ENCODE measurements at regions not wholly inside any gene's neighbourhood (a gene's known extent, or its start where the extent isn't known, plus 50 kb on each side); places are given as distances from the start of the nearest gene placed in this dataset.
A peak's percentile ranks its signal among the peaks of the same experiment; 100 is the strongest.
"Not testable (repeated sequence)": the region's sequence is repeated elsewhere in the genome, so short reads cannot be mapped to it uniquely, and the experiment has no call there.

GRCh38 chr21:14040386-14040785 lies 170.4 kb downstream of the LIPI start:
- H3K4me1 Mint-ChIP-seq, result no peaks in the 10 kb centered on the region
- no peaks in the 10 kb centered on the region for H3K9me3 Mint-ChIP-seq
- Histone ChIP-seq H3K27me3 (ENCODE audit: insufficient read depth, low read length, poor library complexity, severe bottlenecking) (no peaks in the 10 kb centered on the region), H3K36me3 (ENCODE audit: insufficient read depth, low read length) (no peaks in the 10 kb centered on the region), H3K9me3 (ENCODE audit: low read length) (no peaks in the 10 kb centered on the region), H3K4me3 (ENCODE audit: low read length) (no peak overlapping the region), H3K27ac (ENCODE audit: low read depth, low read length) (no peak overlapping the region), H3K4me1 (ENCODE audit: insufficient read depth, low read length) (no peaks in the 10 kb centered on the region)
- H3K27me3 Mint-ChIP-seq, result no peaks in the 10 kb centered on the region
- CTCF ChIA-PET, result no interaction called here
- H3K36me3 Mint-ChIP-seq, result peaks cover 0 to 2% (median 0%) of the 10 kb centered on the region in 3 donors
- POLR2A ChIA-PET, result no interaction called here
- H3K4me3 Mint-ChIP-seq, result no peak overlapping the region
- no peak for DNase-seq
- no peak overlapping the region for H3K27ac Mint-ChIP-seq

- Mint-ChIP-seq H3K27ac (peak overlapping the region in 2 of 8 donors; percentile 15 to 55), H3K4me3 (peak overlapping the region in 2 of 7 donors; percentile 12 to 82), H3K4me1 (peaks cover 6 to 19% (median 13%) of the 10 kb centered on the region in 3 donors)
- H3K4me3 ChIP-seq (ENCODE audit: low read length); H3K9me3 ChIP-seq (ENCODE audit: low read length); CTCF ChIA-PET; H3K27me3 ChIP-seq (ENCODE audit: insufficient read depth, low read length, poor library complexity, severe bottlenecking); H3K27ac ChIP-seq (ENCODE audit: low read depth, low read length); POLR2A ChIA-PET; H3K9me3 Mint-ChIP-seq; H3K27me3 Mint-ChIP-seq; H3K4me1 ChIP-seq (ENCODE audit: insufficient read depth, low read length); DNase-seq; H3K36me3 ChIP-seq (ENCODE audit: insufficient read depth, low read length); H3K36me3 Mint-ChIP-seq: not testable (repeated sequence)
These were observed 182.1 kb downstream of the LIPI start for GRCh38 chr21:14028619-14029018.

DNA sequence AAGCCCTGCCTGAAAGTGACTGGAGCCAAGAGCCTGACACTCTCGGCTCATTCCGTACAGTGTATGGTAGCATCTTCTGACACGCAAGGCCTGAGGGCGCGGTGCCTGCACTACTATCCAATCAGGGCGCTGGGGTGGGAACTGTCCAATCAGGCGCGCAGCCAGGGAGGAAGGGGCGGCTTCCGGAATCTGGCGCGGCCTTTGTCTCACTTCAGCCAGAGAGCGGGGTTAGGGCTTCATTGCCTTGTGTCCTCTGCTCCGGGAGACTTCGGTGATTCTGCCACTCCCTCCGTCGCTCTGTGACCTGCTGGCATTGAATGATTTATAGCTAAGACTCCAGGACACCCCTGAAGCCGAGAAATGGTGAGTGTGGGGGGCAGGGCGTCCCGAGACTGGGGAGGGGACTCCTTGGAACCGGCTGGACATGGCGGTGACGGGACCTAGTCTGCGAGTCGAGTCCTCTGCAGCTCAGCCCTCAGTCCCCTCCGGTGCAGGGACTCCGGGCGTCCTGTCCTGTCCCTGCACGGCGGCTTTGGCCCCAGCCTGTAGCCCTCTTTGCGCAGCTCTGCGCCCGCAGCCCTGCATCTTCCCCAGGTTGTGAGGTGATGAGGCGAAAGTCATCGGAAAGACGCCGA lies 183.4 kb downstream of the LIPI start:
- H3K27ac Mint-ChIP-seq, result peak overlapping the region in 7 of 8 donors; percentile 54 to 90 (median 84)
- H3K4me1 ChIP-seq (ENCODE audit: insufficient read depth, low read length); CTCF ChIA-PET; H3K27me3 Mint-ChIP-seq; H3K9me3 ChIP-seq (ENCODE audit: low read length); H3K27me3 ChIP-seq (ENCODE audit: insufficient read depth, low read length, poor library complexity, severe bottlenecking); POLR2A ChIA-PET; H3K9me3 Mint-ChIP-seq; H3K36me3 ChIP-seq (ENCODE audit: insufficient read depth, low read length); H3K27ac ChIP-seq (ENCODE audit: low read depth, low read length); H3K36me3 Mint-ChIP-seq: not testable (repeated sequence)
- H3K4me3 ChIP-seq (ENCODE audit: low read length), result peak overlapping the region; percentile 58
- peak overlapping the region; percentile 82 to 96 (median 88) for H3K4me3 Mint-ChIP-seq
- peak; percentile 71 to 89 (median 81) for DNase-seq
- H3K4me1 Mint-ChIP-seq, result peaks cover 6 to 19% (median 13%) of the 10 kb centered on the region in 3 donors

- H3K4me1 ChIP-seq (ENCODE audit: insufficient read depth, low read length); DNase-seq; H3K36me3 ChIP-seq (ENCODE audit: insufficient read depth, low read length); H3K4me3 ChIP-seq (ENCODE audit: low read length); H3K4me3 Mint-ChIP-seq; H3K9me3 ChIP-seq (ENCODE audit: low read length); H3K36me3 Mint-ChIP-seq; H3K9me3 Mint-ChIP-seq; CTCF ChIA-PET; H3K27me3 ChIP-seq (ENCODE audit: insufficient read depth, low read length, poor library complexity, severe bottlenecking); H3K27me3 Mint-ChIP-seq; POLR2A ChIA-PET; H3K4me1 Mint-ChIP-seq; H3K27ac ChIP-seq (ENCODE audit: low read depth, low read length): not testable (repeated sequence)
- H3K27ac Mint-ChIP-seq, result peak overlapping the region in 1 of 8 donors; percentile 43
These were observed 190.6 kb downstream of the LIPI start for GRCh38 chr21:14020108-14020507.

DNA sequence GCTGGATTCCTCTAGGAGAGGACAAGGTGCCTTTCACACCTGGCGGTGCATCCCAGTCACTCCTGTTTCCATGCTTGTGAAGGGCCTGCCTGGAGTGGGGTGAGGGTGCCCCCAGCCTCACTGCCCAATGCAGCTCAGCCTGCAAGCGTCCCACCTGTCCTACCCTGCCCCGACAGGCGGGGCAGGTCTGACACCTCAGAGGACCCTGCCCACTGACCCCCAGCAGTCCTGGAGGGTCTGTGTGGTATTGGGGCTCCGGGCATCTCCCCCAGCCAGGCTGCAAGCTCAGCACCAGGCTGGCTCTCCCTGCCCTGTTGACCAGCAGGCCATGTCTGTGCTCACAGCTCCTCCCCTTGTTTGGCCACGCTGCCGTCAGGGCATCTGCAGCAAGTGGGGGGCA lies 194.9 kb downstream of the LIPI start:
- H3K4me3 ChIP-seq (ENCODE audit: low read length); DNase-seq; POLR2A ChIA-PET; H3K9me3 ChIP-seq (ENCODE audit: low read length); H3K36me3 ChIP-seq (ENCODE audit: insufficient read depth, low read length); H3K9me3 Mint-ChIP-seq; H3K4me3 Mint-ChIP-seq; H3K4me1 ChIP-seq (ENCODE audit: insufficient read depth, low read length); CTCF ChIA-PET; H3K27me3 Mint-ChIP-seq; H3K27ac Mint-ChIP-seq; H3K27ac ChIP-seq (ENCODE audit: low read depth, low read length); H3K27me3 ChIP-seq (ENCODE audit: insufficient read depth, low read length, poor library complexity, severe bottlenecking); H3K4me1 Mint-ChIP-seq; H3K36me3 Mint-ChIP-seq: not testable (repeated sequence)

DNA sequence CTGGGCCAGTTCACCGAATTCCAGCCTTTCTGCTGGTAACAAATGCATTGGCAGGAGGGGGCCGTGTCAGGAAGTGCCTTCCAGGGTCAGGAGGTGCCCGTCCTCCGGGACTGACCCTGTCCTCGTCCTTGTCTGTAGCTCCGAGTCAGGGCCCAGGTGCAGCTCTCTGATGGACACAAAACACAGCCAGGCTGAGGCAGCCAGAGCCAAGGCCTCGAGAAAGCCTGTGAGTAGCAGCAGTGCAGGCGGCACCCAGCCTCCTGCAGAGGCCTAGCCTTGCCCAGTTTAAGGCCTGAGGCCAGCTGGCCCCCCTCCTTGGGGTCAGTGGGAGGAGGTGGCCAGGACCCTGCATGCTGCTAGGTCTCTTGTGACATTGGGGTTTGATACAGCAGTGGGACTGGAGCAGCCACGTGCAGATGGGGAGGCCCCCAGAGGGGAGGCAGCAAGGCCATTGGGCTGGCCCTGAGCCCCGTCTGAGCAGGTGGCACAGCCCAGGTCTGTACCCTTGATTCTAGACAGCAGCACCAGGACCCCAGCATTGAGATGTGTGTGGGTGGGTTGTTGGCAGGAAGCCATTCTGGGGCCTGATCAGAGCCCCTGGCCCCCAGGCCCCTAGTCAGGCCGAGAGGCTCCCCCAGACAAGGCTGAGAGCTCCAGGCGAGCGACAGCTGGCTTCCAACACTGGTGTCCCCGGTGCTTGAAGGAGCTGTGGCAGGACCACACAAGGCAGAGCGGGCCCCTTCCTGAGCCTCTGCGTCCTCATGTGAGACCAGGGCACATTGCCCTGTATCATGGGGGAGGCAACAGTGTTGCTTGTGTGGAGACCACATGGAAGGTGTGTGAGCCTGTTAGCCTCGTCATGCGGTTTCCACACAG lies 196.9 kb downstream of the LIPI start:
- H3K4me1 Mint-ChIP-seq; DNase-seq; H3K27me3 Mint-ChIP-seq; POLR2A ChIA-PET; H3K4me3 ChIP-seq (ENCODE audit: low read length); H3K9me3 Mint-ChIP-seq; H3K27me3 ChIP-seq (ENCODE audit: insufficient read depth, low read length, poor library complexity, severe bottlenecking); H3K36me3 Mint-ChIP-seq; H3K27ac ChIP-seq (ENCODE audit: low read depth, low read length); H3K36me3 ChIP-seq (ENCODE audit: insufficient read depth, low read length); H3K4me1 ChIP-seq (ENCODE audit: insufficient read depth, low read length); CTCF ChIA-PET; H3K27ac Mint-ChIP-seq; H3K4me3 Mint-ChIP-seq; H3K9me3 ChIP-seq (ENCODE audit: low read length): not testable (repeated sequence)

DNA sequence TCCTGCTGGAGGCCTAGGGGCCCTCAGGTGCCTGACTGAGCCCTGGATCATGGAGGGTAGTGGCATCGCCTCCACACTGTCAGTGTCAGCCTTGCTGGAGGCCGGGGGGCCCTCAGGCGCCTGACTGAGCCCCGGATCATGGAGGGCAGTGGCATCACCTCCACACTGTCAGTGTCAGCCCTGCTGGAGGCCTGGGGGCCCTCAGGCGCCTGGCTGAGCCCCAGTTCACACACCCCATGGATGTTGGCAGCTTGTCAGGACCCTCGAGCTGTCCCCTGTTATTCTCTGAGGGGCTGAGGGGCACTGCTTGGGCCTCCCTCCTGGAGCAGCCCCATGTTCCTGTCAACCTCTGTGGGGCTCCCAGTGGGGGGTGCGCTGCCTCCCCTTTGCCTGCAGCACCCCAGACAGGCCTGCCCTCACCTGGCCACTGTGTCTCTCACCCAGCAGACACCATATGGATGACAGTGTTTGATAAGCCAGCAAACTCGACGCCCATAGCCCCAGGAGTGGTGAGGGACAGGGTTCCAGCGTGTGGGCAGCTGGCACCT lies 197.6 kb downstream of the LIPI start:
- Histone ChIP-seq H3K4me3 (ENCODE audit: low read length) (no peak overlapping the region), H3K27me3 (ENCODE audit: insufficient read depth, low read length, poor library complexity, severe bottlenecking) (no peaks in the 10 kb centered on the region), H3K27ac (ENCODE audit: low read depth, low read length) (no peak overlapping the region), H3K36me3 (ENCODE audit: insufficient read depth, low read length) (no peaks in the 10 kb centered on the region), H3K9me3 (ENCODE audit: low read length) (no peaks in the 10 kb centered on the region), H3K4me1 (ENCODE audit: insufficient read depth, low read length) (no peaks in the 10 kb centered on the region)
- H3K27ac Mint-ChIP-seq, result no peak overlapping the region
- no peak overlapping the region for H3K4me3 Mint-ChIP-seq
- peaks cover 2 to 3% of the 10 kb centered on the region in 2 donors for H3K27me3 Mint-ChIP-seq
- H3K36me3 Mint-ChIP-seq, result no peaks in the 10 kb centered on the region
- DNase-seq, result no peak
- no peaks in the 10 kb centered on the region for H3K9me3 Mint-ChIP-seq
- CTCF ChIA-PET, result no interaction called here
- POLR2A ChIA-PET, result no interaction called here
- no peaks in the 10 kb centered on the region for H3K4me1 Mint-ChIP-seq

GRCh38 chr21:14012409-14012808 lies 198.3 kb downstream of the LIPI start:
- Histone ChIP-seq H3K4me1 (ENCODE audit: insufficient read depth, low read length) (no peaks in the 10 kb centered on the region), H3K4me3 (ENCODE audit: low read length) (no peak overlapping the region), H3K36me3 (ENCODE audit: insufficient read depth, low read length) (no peaks in the 10 kb centered on the region), H3K27ac (ENCODE audit: low read depth, low read length) (no peak overlapping the region), H3K9me3 (ENCODE audit: low read length) (no peaks in the 10 kb centered on the region), H3K27me3 (ENCODE audit: insufficient read depth, low read length, poor library complexity, severe bottlenecking) (no peaks in the 10 kb centered on the region)
- Mint-ChIP-seq H3K4me1 (no peaks in the 10 kb centered on the region), H3K4me3 (no peak overlapping the region), H3K9me3 (no peaks in the 10 kb centered on the region), H3K36me3 (no peaks in the 10 kb centered on the region), H3K27ac (no peak overlapping the region), H3K27me3 (peaks cover 0 to 1% of the 10 kb centered on the region in 2 donors)
- ChIA-PET CTCF (no interaction called here), POLR2A (no interaction called here)
- DNase-seq, result no peak
